ENCODE measurements at regions not wholly inside any gene's neighbourhood (a gene's known extent, or its start where the extent isn't known, plus 50 kb on each side); places are given as distances from the start of the nearest gene placed in this dataset.

DNA sequence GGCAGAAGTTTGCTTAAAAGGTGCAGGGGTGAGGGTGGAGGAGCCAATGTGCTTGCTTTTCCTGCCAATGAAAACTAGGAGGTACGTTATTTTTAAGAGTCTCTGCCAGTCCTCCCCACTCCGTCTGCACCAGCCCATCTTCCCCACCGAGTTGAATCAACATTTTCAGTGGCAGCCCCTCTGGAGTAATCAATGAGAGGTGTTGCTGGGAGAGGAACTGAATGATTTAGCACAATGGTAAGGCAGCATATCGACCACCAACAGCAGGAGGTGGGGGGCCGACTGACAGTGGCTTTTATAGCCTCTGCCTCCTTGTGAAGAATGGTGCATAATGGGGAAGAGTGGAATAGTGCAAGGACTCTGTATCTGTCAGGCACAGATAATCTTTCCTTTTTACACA is 1465.0 kb upstream of the GOT2 start:
- H3K27me3 ChIP-seq: no peaks in the 10 kb centered on the region
- intact Hi-C loops (cut with DNase I; ENCODE audit: low total_unique reads): no loop called here
- DNase-seq: no peak
- no peak overlapping the region for H3K27ac ChIP-seq
- H3K36me3 ChIP-seq: no peaks in the 10 kb centered on the region
- 28 to 45% (median 29%) methylated on average over 5 of the region's 5 CpGs for WGBS, 5 donors
- H3K4me3 ChIP-seq: no peak overlapping the region
- no peaks in the 10 kb centered on the region for H3K9me3 ChIP-seq
- TF ChIP-seq POLR2AphosphoS5 (IDR thresholded peaks at IDR 0.05) (no peak), EP300 (IDR thresholded peaks at IDR 0.05) (no peak), POLR2A (IDR thresholded peaks at IDR 0.05) (no peak)
- TF ChIP-seq, protein P1, sequence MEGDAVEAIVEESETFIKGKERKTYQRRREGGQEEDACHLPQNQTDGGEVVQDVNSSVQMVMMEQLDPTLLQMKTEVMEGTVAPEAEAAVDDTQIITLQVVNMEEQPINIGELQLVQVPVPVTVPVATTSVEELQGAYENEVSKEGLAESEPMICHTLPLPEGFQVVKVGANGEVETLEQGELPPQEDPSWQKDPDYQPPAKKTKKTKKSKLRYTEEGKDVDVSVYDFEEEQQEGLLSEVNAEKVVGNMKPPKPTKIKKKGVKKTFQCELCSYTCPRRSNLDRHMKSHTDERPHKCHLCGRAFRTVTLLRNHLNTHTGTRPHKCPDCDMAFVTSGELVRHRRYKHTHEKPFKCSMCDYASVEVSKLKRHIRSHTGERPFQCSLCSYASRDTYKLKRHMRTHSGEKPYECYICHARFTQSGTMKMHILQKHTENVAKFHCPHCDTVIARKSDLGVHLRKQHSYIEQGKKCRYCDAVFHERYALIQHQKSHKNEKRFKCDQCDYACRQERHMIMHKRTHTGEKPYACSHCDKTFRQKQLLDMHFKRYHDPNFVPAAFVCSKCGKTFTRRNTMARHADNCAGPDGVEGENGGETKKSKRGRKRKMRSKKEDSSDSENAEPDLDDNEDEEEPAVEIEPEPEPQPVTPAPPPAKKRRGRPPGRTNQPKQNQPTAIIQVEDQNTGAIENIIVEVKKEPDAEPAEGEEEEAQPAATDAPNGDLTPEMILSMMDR (IDR thresholded peaks at IDR 0.05): no peak
- no peaks in the 10 kb centered on the region for H3K4me1 ChIP-seq

- DNase-seq: no peak
- no peak overlapping the region for H3K4me3 ChIP-seq
- intact Hi-C loops (cut with DNase I; ENCODE audit: low total_unique reads): no loop called here
- no peaks in the 10 kb centered on the region for H3K27me3 ChIP-seq
- H3K4me1 ChIP-seq: no peaks in the 10 kb centered on the region
- no peak overlapping the region for H3K27ac ChIP-seq
- no peaks in the 10 kb centered on the region for H3K9me3 ChIP-seq
- no peak for TF ChIP-seq POLR2AphosphoS5 (IDR thresholded peaks at IDR 0.05)
- TF ChIP-seq, protein P1 (IDR thresholded peaks at IDR 0.05): no peak
- no peak for TF ChIP-seq POLR2A (IDR thresholded peaks at IDR 0.05)
- TF ChIP-seq EP300 (IDR thresholded peaks at IDR 0.05): no peak
- no peaks in the 10 kb centered on the region for H3K36me3 ChIP-seq
- 30 to 52% (median 45%) methylated on average over 2 of the region's 2 CpGs for WGBS, 5 donors
These were observed 1447.4 kb upstream of the GOT2 start for GRCh38 chr16:60181536-60181935.

DNA sequence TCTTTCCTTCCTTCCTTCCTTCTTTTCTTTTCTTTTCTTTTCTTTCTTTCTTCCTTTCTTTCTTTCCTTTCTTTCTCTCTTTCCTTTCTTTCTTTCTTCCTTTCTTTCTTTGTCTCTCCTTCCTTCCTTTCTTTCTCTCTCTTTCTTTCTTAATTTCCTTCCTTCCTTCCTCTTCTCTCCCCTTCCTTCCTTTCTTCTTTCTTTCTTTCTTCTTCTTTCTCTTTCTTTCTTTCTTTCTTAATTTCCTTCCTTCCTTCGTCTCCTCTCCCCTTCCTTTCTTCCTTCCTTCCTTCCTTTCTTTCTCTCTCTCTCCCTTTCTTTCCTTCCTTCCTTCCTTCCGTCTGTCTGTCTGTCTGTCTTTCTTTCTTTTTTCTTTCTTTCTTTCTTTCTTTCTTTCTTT is 1446.5 kb upstream of the GOT2 start:
- TF ChIP-seq EP300 (IDR thresholded peaks at IDR 0.05) (no peak), POLR2A (IDR thresholded peaks at IDR 0.05) (no peak), POLR2AphosphoS5 (IDR thresholded peaks at IDR 0.05) (no peak)
- TF ChIP-seq, protein P1 (IDR thresholded peaks at IDR 0.05): no peak
- 67 to 89% (median 78%) methylated on average over 2 of the region's 2 CpGs for WGBS, 5 donors
- Histone ChIP-seq H3K27ac (no peak overlapping the region), H3K27me3 (no peaks in the 10 kb centered on the region), H3K4me3 (no peak overlapping the region), H3K4me1 (no peaks in the 10 kb centered on the region), H3K36me3 (no peaks in the 10 kb centered on the region), H3K9me3 (no peaks in the 10 kb centered on the region)
- no peak for DNase-seq
- intact Hi-C loops (cut with DNase I; ENCODE audit: low total_unique reads): no loop called here

GRCh38 chr16:60170196-60170595 is 1436.1 kb upstream of the GOT2 start:
- TF ChIP-seq, protein P1 (IDR thresholded peaks at IDR 0.05): no peak
- TF ChIP-seq POLR2A (IDR thresholded peaks at IDR 0.05): no peak
- TF ChIP-seq EP300 (IDR thresholded peaks at IDR 0.05): no peak
- TF ChIP-seq POLR2AphosphoS5 (IDR thresholded peaks at IDR 0.05): no peak
- H3K36me3 ChIP-seq: no peaks in the 10 kb centered on the region
- H3K9me3 ChIP-seq: no peaks in the 10 kb centered on the region
- intact Hi-C loops (cut with DNase I; ENCODE audit: low total_unique reads): no loop called here
- no peak overlapping the region for H3K27ac ChIP-seq
- WGBS, 5 donors: 65 to 81% (median 75%) methylated on average over 3 of the region's 3 CpGs
- no peak overlapping the region for H3K4me3 ChIP-seq
- no peaks in the 10 kb centered on the region for H3K4me1 ChIP-seq
- no peaks in the 10 kb centered on the region for H3K27me3 ChIP-seq
- no peak for DNase-seq

All from stomach (tissue), 8 donors.